ENCODE measurements at regions not wholly inside any gene's neighbourhood (a gene's known extent, or its start where the extent isn't known, plus 50 kb on each side); places are given as distances from the start of the nearest gene placed in this dataset.

GRCh38 chr5:138702166-138703077 lies 50.8 kb upstream of the CTNNA1 start:
- Histone ChIP-seq H3K4me1 (no peaks in the 10 kb centered on the region), H3K27me3 (replicated peaks in 1 of 7) (peaks cover 0 to 27% (median 0%) of the 10 kb centered on the region in 7 donors), H3K9me3 (no peaks in the 10 kb centered on the region), H3K27ac (no peak overlapping the region), H3K4me3 (no peak overlapping the region), H3K36me3 (no peaks in the 10 kb centered on the region)
- intact Hi-C loops (cut with DNase I; ENCODE audit: low total_unique reads), result no loop called here
- WGBS, 5 donors, result 66 to 79% (median 76%) methylated on average over 5 of the region's 5 CpGs
- TF ChIP-seq POLR2AphosphoS5 (IDR thresholded peaks at IDR 0.05) (no peak), POLR2A (IDR thresholded peaks at IDR 0.05) (no peak), CTCF (IDR thresholded peaks at IDR 0.05 in 8 of 11, conservative IDR thresholded peaks at IDR 0.05 in 3 of 11) (no peak)
- DNase-seq, result no peak

DNA sequence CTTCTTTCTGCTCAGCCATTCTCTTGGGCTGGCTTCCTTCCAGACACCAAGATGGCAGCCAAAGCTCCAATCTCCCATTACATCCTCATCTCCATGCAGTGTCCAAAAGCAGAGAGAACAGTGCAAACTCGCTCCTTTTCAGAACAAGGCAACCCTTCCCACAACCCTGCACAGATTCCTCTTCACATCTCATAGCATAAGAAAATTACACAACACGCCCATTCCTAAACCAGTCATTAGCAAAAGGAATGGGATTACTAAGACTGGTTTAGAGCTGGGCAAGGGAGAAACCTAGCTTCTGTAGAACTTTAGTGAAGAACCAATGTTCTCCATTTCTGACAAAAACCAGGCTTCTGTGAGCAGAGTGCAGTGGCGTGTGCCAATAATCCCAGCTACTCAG lies 51.5 kb upstream of the CTNNA1 start:
- DNase-seq, result no peak
- Histone ChIP-seq H3K9me3 (no peaks in the 10 kb centered on the region), H3K27ac (no peak overlapping the region), H3K36me3 (no peaks in the 10 kb centered on the region), H3K4me3 (no peak overlapping the region), H3K27me3 (replicated peaks in 1 of 7) (peaks cover 0 to 31% (median 0%) of the 10 kb centered on the region in 7 donors), H3K4me1 (peaks cover 0 to 2% (median 0%) of the 10 kb centered on the region in 6 donors)
- WGBS, 5 donors, result 83 to 95% (median 87%) methylated on average over 3 of the region's 3 CpGs
- intact Hi-C loops (cut with DNase I; ENCODE audit: low total_unique reads), result no loop called here
- TF ChIP-seq POLR2A (IDR thresholded peaks at IDR 0.05), result no peak
- TF ChIP-seq POLR2AphosphoS5 (IDR thresholded peaks at IDR 0.05), result no peak
- no peak for TF ChIP-seq CTCF (IDR thresholded peaks at IDR 0.05 in 8 of 11, conservative IDR thresholded peaks at IDR 0.05 in 3 of 11)

GRCh38 chr5:138700581-138701362 lies 52.5 kb upstream of the CTNNA1 start:
- Histone ChIP-seq H3K9me3 (no peaks in the 10 kb centered on the region), H3K4me3 (no peak overlapping the region), H3K4me1 (peaks cover 0 to 6% (median 0%) of the 10 kb centered on the region in 6 donors), H3K27me3 (replicated peaks in 1 of 7) (peaks cover 0 to 32% (median 0%) of the 10 kb centered on the region in 7 donors), H3K36me3 (no peaks in the 10 kb centered on the region), H3K27ac (no peak overlapping the region)
- intact Hi-C loops (cut with DNase I; ENCODE audit: low total_unique reads), result no loop called here
- no peak for DNase-seq
- 90 to 92% (median 91%) methylated on average over 8 of the region's 8 CpGs for WGBS, 5 donors
- TF ChIP-seq POLR2A (IDR thresholded peaks at IDR 0.05), result no peak
- TF ChIP-seq POLR2AphosphoS5 (IDR thresholded peaks at IDR 0.05), result no peak
- TF ChIP-seq CTCF (IDR thresholded peaks at IDR 0.05 in 8 of 11, conservative IDR thresholded peaks at IDR 0.05 in 3 of 11), result no peak

DNA sequence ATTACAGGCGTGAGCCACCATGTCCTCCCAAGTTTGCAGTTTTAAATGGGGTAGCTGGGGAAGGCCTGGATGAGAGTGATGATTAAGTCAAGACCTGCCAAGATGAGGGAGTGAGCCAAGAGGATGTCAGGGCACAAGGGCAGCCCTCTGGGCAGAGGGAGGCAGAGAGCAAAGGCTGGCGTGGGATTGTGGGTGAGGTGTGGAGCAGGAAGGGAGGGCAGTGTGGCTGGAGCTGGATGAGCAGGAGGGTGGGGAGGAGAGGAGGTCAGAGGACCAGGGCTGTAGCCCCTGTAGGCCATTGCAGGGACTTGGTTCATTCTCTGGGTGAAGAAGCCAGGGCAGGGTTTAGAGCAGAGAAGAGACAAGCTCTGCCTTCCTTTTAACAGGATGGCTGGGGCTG lies 53.7 kb upstream of the CTNNA1 start:
- no peak for TF ChIP-seq POLR2A (IDR thresholded peaks at IDR 0.05)
- no peak for TF ChIP-seq POLR2AphosphoS5 (IDR thresholded peaks at IDR 0.05)
- TF ChIP-seq CTCF (IDR thresholded peaks at IDR 0.05 in 8 of 11, conservative IDR thresholded peaks at IDR 0.05 in 3 of 11), result no peak
- no peaks in the 10 kb centered on the region for H3K9me3 ChIP-seq
- H3K4me3 ChIP-seq, result no peak overlapping the region
- intact Hi-C loops (cut with DNase I; ENCODE audit: low total_unique reads), result no loop called here
- no peak overlapping the region for H3K27ac ChIP-seq
- 77 to 100% (median 89%) methylated on average over 2 of the region's 2 CpGs for WGBS, 5 donors
- peaks cover 0 to 6% (median 0%) of the 10 kb centered on the region in 6 donors for H3K4me1 ChIP-seq
- H3K27me3 ChIP-seq (replicated peaks in 1 of 7), result peaks cover 0 to 26% (median 0%) of the 10 kb centered on the region in 7 donors
- DNase-seq, result no peak
- no peaks in the 10 kb centered on the region for H3K36me3 ChIP-seq
